ENCODE measurements at regions not wholly inside any gene's neighbourhood (a gene's known extent, or its start where the extent isn't known, plus 50 kb on each side); places are given as distances from the start of the nearest gene placed in this dataset.

- no peak overlapping the region for H3K4me3 ChIP-seq (ENCODE audit: low read depth, low read length)
- TF ChIP-seq CTCF (IDR thresholded peaks at IDR 0.05; ENCODE audit: insufficient read depth, low read depth, low read length, missing control alignments): no peak
- DNase-seq (ENCODE audit: low read depth): no peak
Measured at GRCh38 chr2:106941372-106941993, 55.5 kb upstream of the ST6GAL2 start.

GRCh38 chr2:106943468-106944200 lies 57.7 kb upstream of the ST6GAL2 start:
- DNase-seq (ENCODE audit: low read depth): no peak
- no peak for TF ChIP-seq CTCF (IDR thresholded peaks at IDR 0.05; ENCODE audit: insufficient read depth, low read depth, low read length, missing control alignments)
- H3K4me3 ChIP-seq (ENCODE audit: low read depth, low read length): no peak overlapping the region

DNA sequence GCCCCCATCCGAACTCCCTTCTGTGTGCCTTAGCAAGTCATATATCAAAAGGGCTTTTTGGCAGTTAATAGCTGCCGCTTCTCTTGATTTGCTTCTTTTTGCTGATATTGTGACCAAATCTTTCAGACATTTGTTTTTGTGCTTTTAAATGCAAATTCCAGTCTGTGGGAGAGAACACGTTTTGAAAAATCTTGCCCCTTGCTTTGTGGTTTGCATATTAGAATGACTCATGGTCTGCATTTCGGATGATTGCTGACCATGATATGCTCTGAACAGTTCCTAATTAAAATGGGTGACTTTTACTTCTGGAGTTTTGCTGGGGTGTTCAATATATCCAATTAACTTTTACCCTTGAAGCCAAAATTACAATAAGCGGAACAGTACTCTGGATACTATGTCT lies 58.2 kb upstream of the ST6GAL2 start:
- DNase-seq (ENCODE audit: low read depth): no peak
- no peak for TF ChIP-seq CTCF (IDR thresholded peaks at IDR 0.05; ENCODE audit: insufficient read depth, low read depth, low read length, missing control alignments)
- H3K4me3 ChIP-seq (ENCODE audit: low read depth, low read length): no peak overlapping the region

- no peak for DNase-seq (ENCODE audit: low read depth)
- TF ChIP-seq CTCF (IDR thresholded peaks at IDR 0.05; ENCODE audit: insufficient read depth, low read depth, low read length, missing control alignments): no peak
- no peak overlapping the region for H3K4me3 ChIP-seq (ENCODE audit: low read depth, low read length)
Measured at GRCh38 chr2:106948540-106948939, 62.6 kb upstream of the ST6GAL2 start.

GRCh38 chr2:106953236-106953635 lies 67.3 kb upstream of the ST6GAL2 start:
- no peak overlapping the region for H3K4me3 ChIP-seq (ENCODE audit: low read depth, low read length)
- DNase-seq (ENCODE audit: low read depth): no peak
- TF ChIP-seq CTCF (IDR thresholded peaks at IDR 0.05; ENCODE audit: insufficient read depth, low read depth, low read length, missing control alignments): no peak

- no peak for TF ChIP-seq CTCF (IDR thresholded peaks at IDR 0.05; ENCODE audit: insufficient read depth, low read depth, low read length, missing control alignments)
- no peak overlapping the region for H3K4me3 ChIP-seq (ENCODE audit: low read depth, low read length)
- DNase-seq (ENCODE audit: low read depth): no peak
Measured at GRCh38 chr2:106953779-106954178, 67.8 kb upstream of the ST6GAL2 start.

Measured in GM12865 (cell line).